ENCODE measurements at regions not wholly inside any gene's neighbourhood (a gene's known extent, or its start where the extent isn't known, plus 50 kb on each side); places are given as distances from the start of the nearest gene placed in this dataset.

- peaks cover 3% of the 10 kb centered on the region for H3K27me3 Mint-ChIP-seq (ENCODE audit: low read depth)
- H3K27ac Mint-ChIP-seq (ENCODE audit: unreplicated experiment): no peak overlapping the region
- no peaks in the 10 kb centered on the region for H3K9me3 Mint-ChIP-seq
- no peak overlapping the region for H3K4me3 Mint-ChIP-seq
- TF ChIP-seq, protein P1, sequence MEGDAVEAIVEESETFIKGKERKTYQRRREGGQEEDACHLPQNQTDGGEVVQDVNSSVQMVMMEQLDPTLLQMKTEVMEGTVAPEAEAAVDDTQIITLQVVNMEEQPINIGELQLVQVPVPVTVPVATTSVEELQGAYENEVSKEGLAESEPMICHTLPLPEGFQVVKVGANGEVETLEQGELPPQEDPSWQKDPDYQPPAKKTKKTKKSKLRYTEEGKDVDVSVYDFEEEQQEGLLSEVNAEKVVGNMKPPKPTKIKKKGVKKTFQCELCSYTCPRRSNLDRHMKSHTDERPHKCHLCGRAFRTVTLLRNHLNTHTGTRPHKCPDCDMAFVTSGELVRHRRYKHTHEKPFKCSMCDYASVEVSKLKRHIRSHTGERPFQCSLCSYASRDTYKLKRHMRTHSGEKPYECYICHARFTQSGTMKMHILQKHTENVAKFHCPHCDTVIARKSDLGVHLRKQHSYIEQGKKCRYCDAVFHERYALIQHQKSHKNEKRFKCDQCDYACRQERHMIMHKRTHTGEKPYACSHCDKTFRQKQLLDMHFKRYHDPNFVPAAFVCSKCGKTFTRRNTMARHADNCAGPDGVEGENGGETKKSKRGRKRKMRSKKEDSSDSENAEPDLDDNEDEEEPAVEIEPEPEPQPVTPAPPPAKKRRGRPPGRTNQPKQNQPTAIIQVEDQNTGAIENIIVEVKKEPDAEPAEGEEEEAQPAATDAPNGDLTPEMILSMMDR (conservative IDR thresholded peaks at IDR 0.05): no peak
- no peaks in the 10 kb centered on the region for H3K4me1 Mint-ChIP-seq
- no peak for DNase-seq (ENCODE audit: low read depth, low spot score)
- no peaks in the 10 kb centered on the region for H3K36me3 Mint-ChIP-seq (ENCODE audit: low read depth)
Observed at GRCh38 chr11:104365676-104366075, 201.7 kb upstream of the PDGFD start.

DNA sequence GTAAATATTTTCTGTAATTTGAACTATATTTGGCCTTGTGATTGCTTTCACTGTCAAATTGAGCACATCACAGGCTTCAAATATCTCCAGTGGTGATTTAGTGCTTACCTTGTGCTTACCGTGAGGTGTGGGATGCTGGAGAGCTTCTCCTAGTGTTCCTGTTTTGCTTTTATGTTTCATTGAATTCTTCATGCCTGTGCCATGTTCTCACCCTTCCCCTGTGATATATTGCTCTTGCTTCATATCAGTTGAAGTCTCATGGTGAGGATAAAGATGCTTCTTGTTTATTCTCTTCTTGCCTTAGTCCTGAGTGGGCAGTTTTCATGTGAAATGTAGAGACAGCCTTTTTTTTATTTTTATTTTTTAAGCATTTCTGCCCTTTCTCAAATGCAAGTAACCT is 198.0 kb upstream of the PDGFD start:
- no peak for DNase-seq (ENCODE audit: low read depth, low spot score)
- TF ChIP-seq, protein P1 (conservative IDR thresholded peaks at IDR 0.05): no peak
- Mint-ChIP-seq H3K4me1 (no peaks in the 10 kb centered on the region), H3K27ac (ENCODE audit: unreplicated experiment) (no peak overlapping the region), H3K4me3 (no peak overlapping the region), H3K36me3 (ENCODE audit: low read depth) (no peaks in the 10 kb centered on the region), H3K9me3 (no peaks in the 10 kb centered on the region), H3K27me3 (ENCODE audit: low read depth) (peaks cover 3% of the 10 kb centered on the region)

DNA sequence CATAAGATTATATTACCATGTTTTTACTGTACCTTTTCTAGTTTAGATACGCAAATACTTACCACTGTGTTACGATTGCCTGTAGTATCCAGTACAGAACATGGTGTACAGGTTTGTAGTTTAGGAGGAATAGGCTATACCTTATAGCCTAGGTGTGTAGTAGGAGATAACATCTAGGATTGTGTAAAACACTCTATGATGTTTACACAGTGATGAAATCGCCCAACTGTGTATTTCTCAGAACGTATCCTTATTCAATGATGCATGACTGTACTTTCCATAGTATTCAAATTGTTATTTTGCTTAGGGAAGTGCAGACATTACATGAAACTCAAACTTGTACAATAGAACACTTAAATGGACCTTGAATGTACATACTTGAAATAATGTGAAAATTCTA is 188.1 kb upstream of the PDGFD start:
- Mint-ChIP-seq H3K27ac (ENCODE audit: unreplicated experiment) (no peak overlapping the region), H3K9me3 (peaks cover 6% of the 10 kb centered on the region), H3K4me1 (no peaks in the 10 kb centered on the region), H3K27me3 (ENCODE audit: low read depth) (no peaks in the 10 kb centered on the region), H3K4me3 (no peak overlapping the region), H3K36me3 (ENCODE audit: low read depth) (peaks cover 4% of the 10 kb centered on the region)
- TF ChIP-seq, protein P1 (conservative IDR thresholded peaks at IDR 0.05): no peak
- DNase-seq (ENCODE audit: low read depth, low spot score): no peak

DNA sequence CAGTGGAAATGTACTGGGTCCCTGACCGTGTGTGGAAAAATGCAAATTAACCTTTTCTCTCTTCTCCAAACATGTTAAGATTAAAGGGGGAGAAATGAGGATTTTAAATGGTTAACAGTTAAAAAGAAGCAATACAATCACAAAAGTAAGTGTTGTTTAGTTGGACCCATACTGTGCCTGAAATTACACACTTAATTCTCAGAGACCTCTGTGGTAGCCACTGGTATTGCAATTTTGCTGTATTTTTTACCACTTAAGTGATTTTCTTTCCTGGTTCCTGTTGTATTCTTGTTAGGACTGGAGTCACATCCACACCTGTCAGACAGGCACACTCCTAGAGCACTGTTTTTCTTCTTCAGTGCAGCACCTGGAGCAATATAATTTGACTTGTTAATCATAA is 179.6 kb upstream of the PDGFD start:
- TF ChIP-seq, protein P1 (conservative IDR thresholded peaks at IDR 0.05): peak; percentile 62
- peaks cover 2% of the 10 kb centered on the region for H3K9me3 Mint-ChIP-seq
- no peaks in the 10 kb centered on the region for H3K27me3 Mint-ChIP-seq (ENCODE audit: low read depth)
- DNase-seq (ENCODE audit: low read depth, low spot score): no peak
- H3K27ac Mint-ChIP-seq (ENCODE audit: unreplicated experiment): no peak overlapping the region
- H3K36me3 Mint-ChIP-seq (ENCODE audit: low read depth): peaks cover 2% of the 10 kb centered on the region
- no peaks in the 10 kb centered on the region for H3K4me1 Mint-ChIP-seq
- H3K4me3 Mint-ChIP-seq: no peak overlapping the region

- Mint-ChIP-seq H3K36me3 (ENCODE audit: low read depth) (no peaks in the 10 kb centered on the region), H3K27ac (ENCODE audit: unreplicated experiment) (no peak overlapping the region), H3K27me3 (ENCODE audit: low read depth) (no peaks in the 10 kb centered on the region), H3K4me1 (no peaks in the 10 kb centered on the region), H3K9me3 (peaks cover 2% of the 10 kb centered on the region), H3K4me3 (no peak overlapping the region)
- no peak for DNase-seq (ENCODE audit: low read depth, low spot score)
- TF ChIP-seq, protein P1 (conservative IDR thresholded peaks at IDR 0.05): no peak
Observed at GRCh38 chr11:104340590-104340989, 176.6 kb upstream of the PDGFD start.

DNA sequence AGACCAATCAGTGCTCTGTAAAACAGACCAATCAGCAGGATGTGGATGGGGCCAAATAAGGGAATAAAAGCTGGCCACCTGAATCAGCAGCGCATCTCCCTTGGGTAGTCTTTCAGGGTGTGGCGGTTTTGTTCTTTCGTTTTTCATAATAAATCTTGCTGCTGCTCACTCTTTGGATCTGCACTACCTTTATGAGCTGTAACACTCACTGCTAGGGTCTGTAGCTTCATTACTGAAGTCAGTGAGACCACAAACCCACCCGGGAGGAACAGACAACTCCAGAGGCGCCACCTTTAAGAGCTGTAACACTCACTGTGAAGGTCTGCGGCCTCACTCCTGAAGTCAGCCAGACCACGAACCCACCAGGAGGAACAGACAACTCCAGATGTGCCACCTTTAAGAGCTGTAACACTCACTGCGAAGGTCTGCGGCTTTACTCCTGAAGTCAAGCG is 175.5 kb upstream of the PDGFD start:
- H3K27me3 Mint-ChIP-seq (ENCODE audit: low read depth): no peaks in the 10 kb centered on the region
- H3K27ac Mint-ChIP-seq (ENCODE audit: unreplicated experiment): no peak overlapping the region
- peaks cover 2% of the 10 kb centered on the region for H3K9me3 Mint-ChIP-seq
- H3K4me1 Mint-ChIP-seq: no peaks in the 10 kb centered on the region
- no peak overlapping the region for H3K4me3 Mint-ChIP-seq
- no peaks in the 10 kb centered on the region for H3K36me3 Mint-ChIP-seq (ENCODE audit: low read depth)
- no peak for DNase-seq (ENCODE audit: low read depth, low spot score)
- TF ChIP-seq, protein P1 (conservative IDR thresholded peaks at IDR 0.05): no peak
